C4-2B (cell line): ENCODE measurements at regions not wholly inside any gene's neighbourhood (a gene's known extent, or its start where the extent isn't known, plus 50 kb on each side); places are given as distances from the start of the nearest gene placed in this dataset.

ENCODE experiments used
- ZFX ChIP-seq: fragments of 450-650 bp; IDR thresholded peaks from 2 replicates; pipeline ENCODE4 v1.6.1; 2017
- TF ChIP-seq, protein P1 (sequence below): fragments of 450-650 bp; conservative IDR thresholded peaks from 2 replicates; pipeline ENCODE4 v1.5.1; 2017; ENCODE audit warnings: mild to moderate bottlenecking

DNA sequence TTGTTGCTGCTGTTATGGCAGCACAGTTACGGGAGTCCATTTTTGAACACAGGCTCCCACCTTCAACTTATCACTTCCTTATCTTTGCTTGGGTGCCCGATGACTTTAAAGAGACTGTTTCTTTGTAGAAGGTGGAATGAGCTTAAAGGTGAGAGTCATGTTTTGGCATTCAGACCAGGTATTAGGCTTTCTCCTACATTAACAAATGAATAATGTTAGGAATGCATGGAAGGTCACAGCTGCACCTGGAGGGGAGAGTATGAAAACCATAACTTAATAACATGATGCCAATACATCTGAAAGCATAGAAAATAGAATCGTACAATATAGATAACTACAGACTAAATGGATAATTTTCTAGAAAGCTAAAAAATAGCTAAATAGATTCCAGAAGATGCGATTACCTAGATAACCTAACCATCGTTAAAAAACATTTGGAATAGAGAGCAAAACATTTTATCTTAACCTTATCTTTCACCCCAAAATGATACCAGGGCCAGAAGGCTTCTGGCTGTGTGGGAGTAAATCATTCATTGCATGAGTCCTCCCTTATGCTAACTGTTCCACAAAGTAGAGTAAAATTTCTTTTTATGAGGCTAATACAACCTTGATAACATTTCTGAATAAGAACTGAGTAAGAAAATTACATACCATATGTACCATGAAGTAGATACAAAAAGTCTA lies 126.2 kb upstream of the ADCY2 start:
- TF ChIP-seq, protein P1, sequence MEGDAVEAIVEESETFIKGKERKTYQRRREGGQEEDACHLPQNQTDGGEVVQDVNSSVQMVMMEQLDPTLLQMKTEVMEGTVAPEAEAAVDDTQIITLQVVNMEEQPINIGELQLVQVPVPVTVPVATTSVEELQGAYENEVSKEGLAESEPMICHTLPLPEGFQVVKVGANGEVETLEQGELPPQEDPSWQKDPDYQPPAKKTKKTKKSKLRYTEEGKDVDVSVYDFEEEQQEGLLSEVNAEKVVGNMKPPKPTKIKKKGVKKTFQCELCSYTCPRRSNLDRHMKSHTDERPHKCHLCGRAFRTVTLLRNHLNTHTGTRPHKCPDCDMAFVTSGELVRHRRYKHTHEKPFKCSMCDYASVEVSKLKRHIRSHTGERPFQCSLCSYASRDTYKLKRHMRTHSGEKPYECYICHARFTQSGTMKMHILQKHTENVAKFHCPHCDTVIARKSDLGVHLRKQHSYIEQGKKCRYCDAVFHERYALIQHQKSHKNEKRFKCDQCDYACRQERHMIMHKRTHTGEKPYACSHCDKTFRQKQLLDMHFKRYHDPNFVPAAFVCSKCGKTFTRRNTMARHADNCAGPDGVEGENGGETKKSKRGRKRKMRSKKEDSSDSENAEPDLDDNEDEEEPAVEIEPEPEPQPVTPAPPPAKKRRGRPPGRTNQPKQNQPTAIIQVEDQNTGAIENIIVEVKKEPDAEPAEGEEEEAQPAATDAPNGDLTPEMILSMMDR, result no peak
- TF ChIP-seq ZFX, result no peak
